ENCODE measurements at regions not wholly inside any gene's neighbourhood (a gene's known extent, or its start where the extent isn't known, plus 50 kb on each side); places are given as distances from the start of the nearest gene placed in this dataset.

- DNase-seq (ENCODE audit: low spot score) = no peak
These were observed 793.6 kb downstream of the UQCRFS1 start for GRCh38 chr19:28419312-28419711.

GRCh38 chr19:28417361-28417760 is 795.6 kb downstream of the UQCRFS1 start:
- DNase-seq (ENCODE audit: low spot score) = no peak

GRCh38 chr19:28416245-28416644 is 796.7 kb downstream of the UQCRFS1 start:
- DNase-seq (ENCODE audit: low spot score) = no peak

GRCh38 chr19:28414748-28415147 is 798.2 kb downstream of the UQCRFS1 start:
- no peak for DNase-seq (ENCODE audit: low spot score)

GRCh38 chr19:28409859-28410258 is 803.1 kb downstream of the UQCRFS1 start:
- DNase-seq (ENCODE audit: low spot score) = no peak

- DNase-seq (ENCODE audit: low spot score) = no peak
These were observed 806.0 kb downstream of the UQCRFS1 start for GRCh38 chr19:28406966-28407365.

- DNase-seq (ENCODE audit: low spot score) = no peak
These were observed 807.6 kb downstream of the UQCRFS1 start for GRCh38 chr19:28405346-28405742.

GRCh38 chr19:28404472-28404871 is 808.5 kb downstream of the UQCRFS1 start:
- DNase-seq (ENCODE audit: low spot score) = no peak

GRCh38 chr19:28403690-28404089 is 809.3 kb downstream of the UQCRFS1 start:
- no peak for DNase-seq (ENCODE audit: low spot score)

GRCh38 chr19:28402701-28403290 is 810.2 kb downstream of the UQCRFS1 start:
- DNase-seq (ENCODE audit: low spot score) = no peak

GRCh38 chr19:28401739-28402424 is 811.1 kb downstream of the UQCRFS1 start:
- DNase-seq (ENCODE audit: low spot score) = no peak

GRCh38 chr19:28400953-28401671 is 811.8 kb downstream of the UQCRFS1 start:
- DNase-seq (ENCODE audit: low spot score) = no peak

- DNase-seq (ENCODE audit: low spot score) = no peak
These were observed 813.8 kb downstream of the UQCRFS1 start for GRCh38 chr19:28399187-28399586.

GRCh38 chr19:28397800-28398199 is 815.2 kb downstream of the UQCRFS1 start:
- DNase-seq (ENCODE audit: low spot score) = no peak

- no peak for DNase-seq (ENCODE audit: low spot score)
These were observed 815.6 kb downstream of the UQCRFS1 start for GRCh38 chr19:28397306-28397705.

GRCh38 chr19:28396287-28396831 is 816.6 kb downstream of the UQCRFS1 start:
- DNase-seq (ENCODE audit: low spot score) = no peak

- no peak for DNase-seq (ENCODE audit: low spot score)
These were observed 818.2 kb downstream of the UQCRFS1 start for GRCh38 chr19:28394725-28395124.

- no peak for DNase-seq (ENCODE audit: low spot score)
These were observed 819.2 kb downstream of the UQCRFS1 start for GRCh38 chr19:28393574-28394336.

GRCh38 chr19:28388988-28389387 is 824.0 kb downstream of the UQCRFS1 start:
- no peak for DNase-seq (ENCODE audit: low spot score)

GRCh38 chr19:28387507-28387906 is 825.4 kb downstream of the UQCRFS1 start:
- DNase-seq (ENCODE audit: low spot score) = no peak

- no peak for DNase-seq (ENCODE audit: low spot score)
These were observed 826.5 kb downstream of the UQCRFS1 start for GRCh38 chr19:28386470-28386869.

- DNase-seq (ENCODE audit: low spot score) = no peak
These were observed 826.9 kb downstream of the UQCRFS1 start for GRCh38 chr19:28386066-28386465.

Data from pons (tissue), 1 donor.